OCI-LY1 (cell line): ENCODE measurements at regions not wholly inside any gene's neighbourhood (a gene's known extent, or its start where the extent isn't known, plus 50 kb on each side); places are given as distances from the start of the nearest gene placed in this dataset.

Source experiments
- H2AFZ ChIP-seq: fragments of 200-600 bp; sonication (generic), shearing (Covaris generic); 2 replicates; pipeline ENCODE4 v1.6.0; 2014; ENCODE audit warnings: antibody characterized with exemption, mild to moderate bottlenecking, low read length
- H3F3A ChIP-seq: fragments of 200-600 bp; sonication (generic), shearing (Covaris generic); 2 replicates; pipeline ENCODE4 v1.6.0; 2014; ENCODE audit warnings: mild to moderate bottlenecking, antibody characterized with exemption, low read length, moderate library complexity; ENCODE audit not compliant: insufficient read depth
- H3K27ac ChIP-seq: fragments of 200-600 bp; sonication (generic); 2 replicates; pipeline ENCODE4 v1.5.1; 2014; ENCODE audit warnings: low read length, mixed run types, mild to moderate bottlenecking, low read depth; ENCODE audit not compliant: poor library complexity, severe bottlenecking
- H3K27me3 ChIP-seq: fragments of 200-600 bp; sonication (generic); 2 replicates; pipeline ENCODE4 v1.6.0; 2014; ENCODE audit warnings: antibody characterized with exemption, mild to moderate bottlenecking, low read length, moderate library complexity; ENCODE audit not compliant: insufficient read depth
- H3K36me3 ChIP-seq: fragments of 200-600 bp; sonication (generic); 2 replicates; pipeline ENCODE4 v1.6.1; 2014; ENCODE audit warnings: mild to moderate bottlenecking, antibody characterized with exemption, low read length, moderate library complexity, mixed read lengths; ENCODE audit not compliant: insufficient read depth
- H3K4me1 ChIP-seq: fragments of 200-600 bp; sonication (generic); 2 replicates; pipeline ENCODE4 v1.5.1; 2014; ENCODE audit warnings: mild to moderate bottlenecking, low read length, moderate library complexity; ENCODE audit not compliant: insufficient read depth, severe bottlenecking
- H3K4me2 ChIP-seq: fragments of 200-600 bp; sonication (generic), shearing (Covaris generic); 2 replicates; pipeline ENCODE4 v1.6.1; 2014; ENCODE audit warnings: low read length
- H3K4me3 ChIP-seq: fragments of 200-600 bp; sonication (generic); 2 replicates; pipeline ENCODE4 v1.5.1; 2014; ENCODE audit warnings: low read length, low read depth, mild to moderate bottlenecking, mixed read lengths; ENCODE audit not compliant: poor library complexity, severe bottlenecking
- H3K79me2 ChIP-seq: fragments of 200-600 bp; shearing (Covaris generic); 2 replicates; pipeline ENCODE4 v1.6.1; 2016; ENCODE audit warnings: mixed run types, low read length, mixed read lengths; ENCODE audit not compliant: insufficient read depth
- H3K9ac ChIP-seq: fragments of 200-600 bp; sonication (generic), shearing (Covaris generic); 2 replicates; pipeline ENCODE4 v1.6.1; 2014; ENCODE audit warnings: mild to moderate bottlenecking, low read length, mixed read lengths
- H3K9me2 ChIP-seq: fragments of 200-600 bp; sonication (generic), shearing (Covaris generic); 2 replicates; pipeline ENCODE4 v1.6.1; 2014; ENCODE audit warnings: low read depth, mild to moderate bottlenecking, low read length, mixed read lengths
- H3K9me3 ChIP-seq: fragments of 200-600 bp; shearing (Covaris generic); 2 replicates; pipeline ENCODE4 v1.6.1; 2014; ENCODE audit warnings: low read length, mixed read lengths
- H4K20me1 ChIP-seq: fragments of 200-600 bp; sonication (generic), shearing (Covaris generic); 2 replicates; pipeline ENCODE4 v1.6.0; 2016; ENCODE audit warnings: mild to moderate bottlenecking, low read length; ENCODE audit not compliant: insufficient read depth
- EZH2 ChIP-seq: fragments of 200-600 bp; sonication (generic), shearing (Covaris generic); IDR thresholded peaks from 2 replicates; pipeline ENCODE4 v1.8.0; 2017; ENCODE audit warnings: borderline replicate concordance, mixed run types, mild to moderate bottlenecking, antibody characterized with exemption, low read length, moderate library complexity, mixed read lengths
- TF ChIP-seq, protein P1 (sequence below): fragments of 200-600 bp; sonication (generic), shearing (Covaris generic); IDR thresholded peaks from 2 replicates; pipeline ENCODE4 v1.5.1; 2017; ENCODE audit warnings: mild to moderate bottlenecking, antibody characterized with exemption, low read length, moderate library complexity, mixed read lengths

DNA sequence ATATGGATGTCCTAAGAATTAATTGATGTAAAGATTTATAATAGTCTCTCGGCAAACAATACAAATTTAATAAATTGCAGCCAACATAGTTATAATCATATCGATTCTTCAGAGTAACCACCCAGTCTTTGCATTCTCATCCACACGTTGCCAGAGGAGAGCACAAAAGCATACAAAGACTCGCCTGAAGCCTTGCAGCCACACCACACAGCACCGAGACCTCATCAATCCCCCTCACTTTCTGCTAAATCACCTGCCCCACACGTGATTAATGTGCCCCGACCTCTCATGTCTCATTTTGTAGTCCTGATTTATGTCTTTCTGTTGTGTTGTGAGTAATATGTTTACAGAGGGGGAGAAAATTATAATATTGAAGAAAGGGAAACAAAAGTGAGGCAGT, 510.4 kb downstream of the TRIML1 start:
- no peak overlapping the region for H3K4me3 ChIP-seq
- no peak overlapping the region for H3K27ac ChIP-seq
- H3K79me2 ChIP-seq, result no peaks in the 10 kb centered on the region
- no peak overlapping the region for H3K9ac ChIP-seq
- TF ChIP-seq EZH2, result no peak
- TF ChIP-seq, protein P1, sequence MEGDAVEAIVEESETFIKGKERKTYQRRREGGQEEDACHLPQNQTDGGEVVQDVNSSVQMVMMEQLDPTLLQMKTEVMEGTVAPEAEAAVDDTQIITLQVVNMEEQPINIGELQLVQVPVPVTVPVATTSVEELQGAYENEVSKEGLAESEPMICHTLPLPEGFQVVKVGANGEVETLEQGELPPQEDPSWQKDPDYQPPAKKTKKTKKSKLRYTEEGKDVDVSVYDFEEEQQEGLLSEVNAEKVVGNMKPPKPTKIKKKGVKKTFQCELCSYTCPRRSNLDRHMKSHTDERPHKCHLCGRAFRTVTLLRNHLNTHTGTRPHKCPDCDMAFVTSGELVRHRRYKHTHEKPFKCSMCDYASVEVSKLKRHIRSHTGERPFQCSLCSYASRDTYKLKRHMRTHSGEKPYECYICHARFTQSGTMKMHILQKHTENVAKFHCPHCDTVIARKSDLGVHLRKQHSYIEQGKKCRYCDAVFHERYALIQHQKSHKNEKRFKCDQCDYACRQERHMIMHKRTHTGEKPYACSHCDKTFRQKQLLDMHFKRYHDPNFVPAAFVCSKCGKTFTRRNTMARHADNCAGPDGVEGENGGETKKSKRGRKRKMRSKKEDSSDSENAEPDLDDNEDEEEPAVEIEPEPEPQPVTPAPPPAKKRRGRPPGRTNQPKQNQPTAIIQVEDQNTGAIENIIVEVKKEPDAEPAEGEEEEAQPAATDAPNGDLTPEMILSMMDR, result no peak
- no peak overlapping the region for H3K4me2 ChIP-seq
- H3K9me3 ChIP-seq, result no peaks in the 10 kb centered on the region
- H4K20me1 ChIP-seq, result no peaks in the 10 kb centered on the region
- no peaks in the 10 kb centered on the region for H3K4me1 ChIP-seq
- no peaks in the 10 kb centered on the region for H3K9me2 ChIP-seq
- H3F3A ChIP-seq, result no peaks in the 10 kb centered on the region
- no peaks in the 10 kb centered on the region for H3K36me3 ChIP-seq
- no peaks in the 10 kb centered on the region for H3K27me3 ChIP-seq
- H2AFZ ChIP-seq, result no peak overlapping the region

DNA sequence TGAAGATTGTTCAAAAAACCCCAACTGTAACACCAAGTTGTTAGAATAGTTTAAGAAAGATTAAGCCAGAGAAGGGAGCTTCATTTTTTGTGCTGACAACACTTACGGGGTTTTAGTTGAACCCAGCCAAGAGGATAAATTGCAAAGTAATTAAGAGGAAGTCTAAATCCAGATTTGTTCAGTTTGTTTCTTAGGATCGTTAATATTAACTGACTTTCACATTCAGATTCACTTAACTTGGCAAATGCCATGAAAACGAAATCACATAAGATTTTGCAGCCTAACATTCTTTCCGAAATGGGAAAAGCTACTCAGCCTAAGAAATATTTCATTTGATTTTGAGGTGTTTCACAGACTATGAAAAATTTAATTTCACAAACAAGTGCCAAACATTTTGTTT, 511.3 kb downstream of the TRIML1 start:
- Histone ChIP-seq H4K20me1 (no peaks in the 10 kb centered on the region), H3K27me3 (no peaks in the 10 kb centered on the region), H3F3A (no peaks in the 10 kb centered on the region), H3K79me2 (no peaks in the 10 kb centered on the region), H3K36me3 (no peaks in the 10 kb centered on the region), H3K9ac (no peak overlapping the region), H3K27ac (no peak overlapping the region), H2AFZ (no peak overlapping the region), H3K9me3 (no peaks in the 10 kb centered on the region), H3K4me1 (no peaks in the 10 kb centered on the region), H3K9me2 (no peaks in the 10 kb centered on the region), H3K4me2 (no peak overlapping the region), H3K4me3 (no peak overlapping the region)
- TF ChIP-seq EZH2, result no peak
- TF ChIP-seq, protein P1, result no peak

DNA sequence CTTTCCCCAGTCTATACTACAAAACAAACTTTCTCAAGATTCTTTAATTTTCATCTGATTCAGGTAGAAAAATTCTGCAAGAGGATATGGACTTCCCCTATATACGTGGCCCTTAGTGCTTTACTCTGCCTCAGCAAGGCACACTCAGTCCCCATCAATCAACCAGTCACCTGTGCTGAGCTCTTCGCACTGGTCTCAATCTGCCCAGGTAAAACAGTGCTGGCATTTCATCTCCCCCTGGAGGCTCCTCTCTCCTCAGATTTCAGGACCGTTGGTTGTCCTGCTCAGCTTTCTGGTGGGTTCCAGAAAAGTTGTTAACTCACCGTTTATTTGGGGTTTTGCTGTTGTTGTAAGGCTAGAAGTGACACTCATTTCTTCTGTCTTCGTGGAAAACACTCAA, 518.1 kb downstream of the TRIML1 start:
- H4K20me1 ChIP-seq, result no peaks in the 10 kb centered on the region
- no peak overlapping the region for H3K27ac ChIP-seq
- H3K79me2 ChIP-seq, result no peaks in the 10 kb centered on the region
- no peaks in the 10 kb centered on the region for H3K4me1 ChIP-seq
- H3K9ac ChIP-seq, result no peak overlapping the region
- H3K4me2 ChIP-seq, result no peak overlapping the region
- no peaks in the 10 kb centered on the region for H3K9me3 ChIP-seq
- TF ChIP-seq EZH2, result no peak
- TF ChIP-seq, protein P1, result no peak
- no peaks in the 10 kb centered on the region for H3K9me2 ChIP-seq
- no peaks in the 10 kb centered on the region for H3F3A ChIP-seq
- no peaks in the 10 kb centered on the region for H3K36me3 ChIP-seq
- no peaks in the 10 kb centered on the region for H3K27me3 ChIP-seq
- no peak overlapping the region for H2AFZ ChIP-seq
- H3K4me3 ChIP-seq, result no peak overlapping the region
